SJCRH30 (cell line): ENCODE measurements at regions not wholly inside any gene's neighbourhood (a gene's known extent, or its start where the extent isn't known, plus 50 kb on each side); places are given as distances from the start of the nearest gene placed in this dataset.
"Not testable (repeated sequence)": the region's sequence is repeated elsewhere in the genome, so short reads cannot be mapped to it uniquely, and the experiment has no call there.

Source experiments
- DNase-seq, 2 experiments: peaks; one replicate each; pipeline ENCODE4 v3.0.0-alpha.2; 2015 to 2020
- H3K27ac ChIP-seq: fragments of 250-450 bp; sonication (Bioruptor Pico); 2 replicates; pipeline ENCODE4 v1.5.1; 2020; ENCODE audit warnings: mild to moderate bottlenecking, moderate library complexity
- H3K27me3 ChIP-seq: fragments of 250-450 bp; sonication (Bioruptor Pico); 2 replicates; pipeline ENCODE4 v1.5.1; 2020; ENCODE audit warnings: mild to moderate bottlenecking, moderate library complexity
- H3K36me3 ChIP-seq: fragments of 250-450 bp; sonication (Bioruptor Pico); 2 replicates; pipeline ENCODE4 v1.5.1; 2020; ENCODE audit warnings: mild to moderate bottlenecking, moderate library complexity
- H3K4me1 ChIP-seq: fragments of 250-450 bp; sonication (Bioruptor Pico); 2 replicates; pipeline ENCODE4 v1.5.1; 2020; ENCODE audit warnings: mild to moderate bottlenecking, moderate library complexity
- H3K4me3 ChIP-seq: fragments of 250-450 bp; sonication (Bioruptor Pico); 2 replicates; pipeline ENCODE4 v1.5.1; 2020; ENCODE audit warnings: mild to moderate bottlenecking, moderate library complexity
- H3K9me3 ChIP-seq: fragments of 250-450 bp; sonication (Bioruptor Pico); replicated peaks from 2 replicates; pipeline ENCODE4 v1.5.1; 2020; ENCODE audit warnings: mild to moderate bottlenecking, moderate library complexity

DNA sequence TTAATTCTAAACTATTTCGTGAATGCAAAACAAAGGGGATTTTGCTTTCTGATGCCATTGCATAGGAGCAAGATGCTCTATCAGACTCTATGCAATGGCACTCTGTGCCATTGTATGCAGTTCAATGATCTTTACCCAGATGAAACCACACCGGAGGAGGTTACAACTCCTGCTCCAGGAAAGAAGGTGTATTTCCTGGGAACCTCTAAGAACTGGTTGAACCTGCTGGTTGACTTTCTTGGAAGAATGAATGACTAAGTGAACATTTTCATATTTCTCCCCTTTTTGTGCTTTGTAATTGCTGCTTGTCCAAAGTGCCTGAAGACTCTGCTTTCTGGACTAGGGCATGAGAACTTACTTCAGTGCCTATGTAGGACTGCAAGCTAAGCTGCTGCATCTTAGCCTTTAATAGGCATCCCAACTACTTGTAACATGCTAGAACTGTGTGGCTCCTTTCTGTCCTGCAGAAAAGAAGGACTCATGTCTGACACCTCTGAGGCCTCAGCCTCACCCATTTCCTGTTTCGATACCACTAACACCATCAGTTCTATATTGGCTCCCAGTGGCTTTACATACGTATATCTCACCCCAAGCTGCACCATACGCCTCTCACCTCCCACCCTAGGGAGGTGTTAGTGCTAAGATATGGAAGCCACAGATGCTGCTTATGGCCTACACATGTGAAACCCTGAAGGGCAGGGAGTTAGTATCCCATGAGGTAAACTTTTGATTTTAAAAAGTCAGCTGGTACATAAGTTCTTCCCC is 193.5 kb upstream of the CNOT2 start:
- no peak overlapping the region for H3K4me3 ChIP-seq
- H3K27ac ChIP-seq: no peak overlapping the region
- H3K36me3 ChIP-seq: no peaks in the 10 kb centered on the region
- H3K27me3 ChIP-seq: no peaks in the 10 kb centered on the region
- H3K4me1 ChIP-seq: no peaks in the 10 kb centered on the region
- no peaks in the 10 kb centered on the region for H3K9me3 ChIP-seq
- no peak for DNase-seq

DNA sequence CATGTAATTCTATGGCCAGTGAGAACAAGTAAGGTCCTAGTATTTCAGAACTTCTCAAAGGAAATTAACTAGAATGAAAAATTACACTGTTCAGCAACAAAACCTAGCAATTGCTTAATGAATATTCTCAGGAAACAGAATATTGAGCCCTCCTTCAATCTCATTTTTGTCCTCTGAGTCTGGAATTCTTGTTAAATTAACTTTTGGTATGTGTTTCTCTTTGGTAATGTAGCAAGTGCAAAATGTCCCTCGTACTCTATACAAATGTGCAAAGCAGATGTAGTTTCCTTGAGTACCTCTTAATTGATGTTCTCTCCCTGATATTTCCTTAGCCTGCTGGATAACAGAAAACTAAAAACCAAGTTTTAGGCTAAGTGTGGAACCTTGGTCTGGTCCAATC is 190.8 kb upstream of the CNOT2 start:
- H3K27ac ChIP-seq: no peak overlapping the region

DNA sequence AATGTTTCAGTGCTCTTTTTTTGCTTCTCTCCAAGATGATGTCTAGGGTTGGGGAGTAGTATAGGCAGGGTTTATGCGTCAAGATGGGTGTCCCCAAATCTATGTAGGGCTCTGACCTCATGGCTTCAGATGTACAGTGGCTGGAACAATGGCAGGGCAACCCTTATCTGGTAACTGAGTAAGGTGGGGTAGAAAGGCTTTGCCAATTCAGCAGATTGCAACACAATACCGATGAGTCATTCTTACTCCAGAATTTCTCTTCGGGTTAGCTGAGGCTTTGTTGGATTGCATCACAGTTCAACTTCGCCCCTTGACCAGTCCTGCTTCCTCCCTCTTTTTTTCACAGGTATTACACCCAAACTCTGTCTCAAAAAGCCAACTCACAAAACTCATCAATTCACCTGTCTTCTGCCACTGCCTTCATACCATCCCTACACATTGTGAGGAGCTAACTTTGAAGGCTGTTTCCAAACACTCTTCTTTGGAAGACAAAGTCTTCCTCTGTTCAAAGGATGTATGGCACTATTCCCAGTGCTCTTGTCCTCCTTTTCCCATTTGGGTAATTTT is 190.2 kb upstream of the CNOT2 start:
- H3K27me3 ChIP-seq: no peaks in the 10 kb centered on the region
- peak in 1 of 2 experiments; percentile 18 for DNase-seq
- no peaks in the 10 kb centered on the region for H3K4me1 ChIP-seq
- H3K36me3 ChIP-seq: no peaks in the 10 kb centered on the region
- no peak overlapping the region for H3K4me3 ChIP-seq
- no peak overlapping the region for H3K27ac ChIP-seq
- no peaks in the 10 kb centered on the region for H3K9me3 ChIP-seq

More for the DNA sequence above, 190.8 kb upstream of the CNOT2 start:
- Histone ChIP-seq H3K36me3 (no peaks in the 10 kb centered on the region), H3K9me3 (no peaks in the 10 kb centered on the region), H3K4me1 (no peaks in the 10 kb centered on the region), H3K27me3 (no peaks in the 10 kb centered on the region), H3K4me3 (no peak overlapping the region)
- no peak for DNase-seq

DNA sequence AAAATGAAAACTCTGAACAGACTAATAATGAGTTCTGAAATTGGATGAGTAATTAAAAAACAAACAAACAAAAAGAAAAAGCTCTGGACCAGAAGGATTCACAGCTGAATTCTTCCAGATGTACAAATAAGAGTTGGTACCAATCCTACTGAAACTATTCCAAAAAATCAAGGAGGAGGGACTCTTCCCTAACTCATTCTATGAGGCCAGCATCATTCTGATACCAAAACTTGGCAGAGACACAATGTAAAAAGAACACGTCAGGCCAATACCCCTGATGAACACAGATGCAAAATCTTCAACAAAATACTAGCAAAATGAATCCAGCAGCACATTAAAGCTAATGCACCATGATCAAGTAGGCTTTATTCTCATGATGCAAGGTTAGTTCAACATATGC is 183.9 kb upstream of the CNOT2 start:
- no peaks in the 10 kb centered on the region for H3K36me3 ChIP-seq
- H3K27ac ChIP-seq: no peak overlapping the region
- no peak overlapping the region for H3K4me3 ChIP-seq
- H3K9me3 ChIP-seq: no peaks in the 10 kb centered on the region; the same call in 1 of the 2 replicates
- no peaks in the 10 kb centered on the region for H3K4me1 ChIP-seq
- H3K27me3 ChIP-seq: no peaks in the 10 kb centered on the region
- no peak for DNase-seq

DNA sequence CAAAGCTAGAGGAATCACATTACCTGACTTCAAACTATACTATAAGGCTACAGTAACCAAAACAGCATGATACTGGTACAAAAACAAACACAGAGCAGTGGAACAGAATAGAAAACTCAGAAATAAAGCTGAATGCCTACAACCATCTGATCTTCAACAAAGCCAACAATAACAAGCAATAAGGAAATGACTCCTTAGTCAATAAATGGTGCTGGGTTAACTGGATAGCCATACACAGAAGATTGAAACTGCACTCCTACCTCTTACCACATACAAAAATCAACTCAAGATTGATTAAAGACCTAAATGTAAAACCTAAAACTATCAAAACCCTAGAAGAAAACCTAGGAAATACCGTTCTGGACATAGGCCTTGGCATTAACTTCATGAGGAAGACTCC is 182.6 kb upstream of the CNOT2 start:
- H3K4me3 ChIP-seq: no peak overlapping the region
- H3K4me1 ChIP-seq: no peaks in the 10 kb centered on the region
- no peaks in the 10 kb centered on the region; the same call in 1 of the 2 replicates for H3K9me3 ChIP-seq
- H3K36me3 ChIP-seq: no peaks in the 10 kb centered on the region
- H3K27ac ChIP-seq: no peak overlapping the region
- no peak for DNase-seq
- H3K27me3 ChIP-seq: no peaks in the 10 kb centered on the region

DNA sequence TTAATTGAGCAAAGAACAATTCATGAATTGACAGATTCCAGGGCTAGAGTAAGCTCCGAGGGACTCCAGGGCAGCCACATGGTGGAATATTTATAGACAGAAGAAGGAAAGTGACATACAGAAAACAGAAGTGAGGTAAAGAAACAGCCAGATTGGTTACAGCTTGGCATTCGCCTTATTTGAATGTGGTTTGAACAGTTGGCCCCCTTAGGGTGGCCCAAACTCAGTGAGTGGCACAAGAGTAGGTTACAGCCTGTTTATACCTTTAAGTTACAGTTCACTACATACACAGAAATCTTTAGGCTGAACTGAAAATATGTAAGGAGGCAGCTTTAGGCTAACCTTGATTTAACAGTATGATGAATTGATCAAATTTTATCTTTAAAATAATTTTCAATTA is 174.5 kb upstream of the CNOT2 start:
- DNase-seq: no peak
- H3K27ac ChIP-seq: no peak overlapping the region
- no peaks in the 10 kb centered on the region for H3K4me1 ChIP-seq
- H3K36me3 ChIP-seq: no peaks in the 10 kb centered on the region
- H3K27me3 ChIP-seq: no peaks in the 10 kb centered on the region
- no peaks in the 10 kb centered on the region for H3K9me3 ChIP-seq
- H3K4me3 ChIP-seq: no peak overlapping the region

DNA sequence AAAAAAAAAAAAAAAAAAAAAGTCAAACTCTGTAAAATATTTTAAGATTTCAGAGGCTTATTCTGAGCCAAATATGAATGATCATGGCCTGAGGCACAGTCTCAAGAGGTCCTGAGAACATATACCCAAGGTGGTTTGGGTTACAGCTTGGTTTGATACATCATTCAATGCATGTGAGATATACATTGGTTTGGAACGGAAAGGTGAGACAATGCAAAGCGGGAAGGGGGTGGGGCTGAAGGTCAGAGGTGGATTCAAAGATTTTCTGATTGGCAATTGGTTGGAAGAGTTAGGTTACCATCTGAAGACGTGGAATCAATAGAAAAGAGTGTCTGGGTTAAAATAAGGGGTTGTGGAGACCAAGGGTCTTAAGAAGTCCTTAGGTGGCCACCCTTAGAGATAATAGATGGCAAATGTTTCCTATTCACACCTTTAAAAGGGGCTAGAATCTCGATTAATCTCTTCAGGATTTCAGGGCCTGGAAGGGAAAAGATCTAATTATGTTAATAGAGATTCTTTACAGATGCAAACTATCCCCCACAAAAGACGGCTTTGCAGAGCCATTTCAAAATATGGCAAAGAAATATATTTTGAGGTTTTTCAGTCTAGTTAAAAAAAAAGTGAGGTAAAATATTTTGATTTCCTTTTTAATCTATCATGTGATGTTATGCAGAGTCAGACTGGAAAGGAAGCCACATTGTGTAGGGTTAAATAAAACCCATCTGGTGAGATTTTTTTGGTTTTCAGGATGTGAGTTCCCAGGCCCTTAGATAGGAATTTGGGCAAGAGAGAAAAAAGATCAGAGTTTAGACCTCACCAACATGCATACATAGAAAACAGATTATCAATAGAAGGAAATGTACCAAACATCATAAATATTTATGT is 173.8 kb upstream of the CNOT2 start:
- no peak overlapping the region for H3K4me3 ChIP-seq
- H3K4me1 ChIP-seq: no peaks in the 10 kb centered on the region
- no peak for DNase-seq
- no peaks in the 10 kb centered on the region for H3K27me3 ChIP-seq
- no peaks in the 10 kb centered on the region for H3K9me3 ChIP-seq
- H3K27ac ChIP-seq: no peak overlapping the region
- no peaks in the 10 kb centered on the region for H3K36me3 ChIP-seq

DNA sequence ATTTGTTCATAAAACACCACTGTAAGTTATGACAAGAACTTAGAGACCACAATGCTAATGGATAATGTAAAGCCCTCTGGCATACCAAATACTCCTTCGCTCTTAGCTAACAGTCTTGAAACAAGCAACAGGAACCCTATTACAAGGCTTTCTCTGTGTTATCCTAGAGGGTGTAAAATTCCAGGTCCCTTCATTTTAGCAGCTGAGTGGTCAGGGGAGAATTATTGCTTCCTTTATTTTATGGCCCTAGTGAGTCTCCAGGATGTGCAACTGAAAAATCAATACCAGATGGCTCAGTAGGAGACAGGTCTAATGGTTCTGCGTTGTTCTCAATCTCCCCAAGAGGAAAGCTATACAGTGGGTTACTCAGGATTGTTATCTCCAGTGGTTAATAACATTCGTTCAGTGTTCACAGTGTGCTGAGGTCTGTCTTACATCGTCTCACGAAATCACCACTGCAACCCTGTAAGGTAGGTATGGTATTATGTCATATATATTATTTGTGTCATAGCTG is 172.7 kb upstream of the CNOT2 start:
- no peaks in the 10 kb centered on the region for H3K27me3 ChIP-seq
- no peaks in the 10 kb centered on the region for H3K4me1 ChIP-seq
- H3K36me3 ChIP-seq: no peaks in the 10 kb centered on the region
- no peak overlapping the region for H3K27ac ChIP-seq
- H3K4me3 ChIP-seq: no peak overlapping the region
- no peak for DNase-seq
- no peaks in the 10 kb centered on the region for H3K9me3 ChIP-seq

DNA sequence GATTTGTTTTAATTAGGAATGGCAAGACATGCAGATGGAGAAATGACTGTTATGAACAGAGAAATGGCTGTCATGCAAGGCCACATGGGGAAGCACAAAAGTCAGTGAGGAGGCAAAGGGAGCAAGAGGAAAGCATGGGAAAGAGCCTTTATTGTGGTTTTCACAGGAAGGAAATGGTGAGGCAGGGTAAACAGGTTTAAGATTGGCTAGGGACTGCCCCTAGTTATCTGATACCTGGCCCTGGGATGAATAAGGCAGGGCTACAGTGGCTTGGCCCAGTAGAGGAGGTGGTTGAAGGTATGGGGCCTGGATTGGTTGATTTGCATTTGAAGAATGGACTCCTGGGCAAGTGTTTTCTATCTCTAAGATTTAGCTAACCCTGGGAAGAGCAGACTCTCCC is 168.7 kb upstream of the CNOT2 start:
- Histone ChIP-seq H3K9me3 (no peaks in the 10 kb centered on the region), H3K27me3 (no peaks in the 10 kb centered on the region), H3K27ac (no peak overlapping the region), H3K4me1 (no peaks in the 10 kb centered on the region), H3K4me3 (no peak overlapping the region), H3K36me3 (no peaks in the 10 kb centered on the region)
- DNase-seq: peak in 1 of 2 experiments; percentile 11

DNA sequence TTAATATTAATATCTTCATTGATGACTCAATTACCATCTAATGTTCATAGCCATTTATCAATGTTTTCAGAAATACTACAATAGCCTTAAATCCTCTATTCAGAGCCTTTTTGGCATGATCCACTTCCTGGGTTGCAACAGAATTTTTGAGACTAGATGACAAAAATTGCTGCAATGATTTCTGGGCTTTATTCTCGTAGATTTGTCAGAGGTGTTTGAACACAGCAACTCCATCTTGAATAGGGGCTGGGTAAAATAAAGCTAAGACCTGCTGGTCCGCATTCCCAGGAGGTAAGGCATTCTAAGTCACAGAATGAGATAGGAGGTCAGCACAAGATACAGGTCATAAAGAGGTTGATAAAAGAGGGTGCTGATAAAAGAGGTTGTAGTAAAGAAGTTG is 165.8 kb upstream of the CNOT2 start:
- Histone ChIP-seq H3K27me3 (no peaks in the 10 kb centered on the region), H3K9me3 (no peaks in the 10 kb centered on the region), H3K4me1 (no peaks in the 10 kb centered on the region), H3K36me3 (no peaks in the 10 kb centered on the region), H3K4me3 (no peak overlapping the region), H3K27ac (no peak overlapping the region)
- DNase-seq: no peak

DNA sequence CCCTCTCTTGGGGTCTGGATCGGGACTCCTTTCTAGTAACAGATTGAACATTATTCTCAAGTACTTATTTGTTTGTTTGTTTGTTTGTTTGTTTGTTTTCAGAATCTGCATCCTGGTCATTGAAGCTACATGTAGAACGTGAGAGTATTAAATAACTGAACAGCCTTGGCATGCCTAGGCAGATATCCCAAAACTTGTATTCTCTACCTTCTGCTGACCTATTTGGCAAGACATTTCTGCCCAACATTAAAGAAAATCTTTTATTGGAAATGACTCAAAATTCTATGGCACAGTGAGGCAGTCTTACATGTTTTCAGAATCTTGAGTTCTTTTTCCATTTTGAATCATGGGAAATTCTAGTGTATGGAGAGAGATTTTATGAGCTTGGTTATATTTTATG is 165.1 kb upstream of the CNOT2 start:
- Histone ChIP-seq H3K4me3 (no peak overlapping the region), H3K36me3 (no peaks in the 10 kb centered on the region), H3K27ac (no peak overlapping the region), H3K27me3 (no peaks in the 10 kb centered on the region), H3K9me3 (no peaks in the 10 kb centered on the region), H3K4me1 (no peaks in the 10 kb centered on the region)
- DNase-seq: no peak

DNA sequence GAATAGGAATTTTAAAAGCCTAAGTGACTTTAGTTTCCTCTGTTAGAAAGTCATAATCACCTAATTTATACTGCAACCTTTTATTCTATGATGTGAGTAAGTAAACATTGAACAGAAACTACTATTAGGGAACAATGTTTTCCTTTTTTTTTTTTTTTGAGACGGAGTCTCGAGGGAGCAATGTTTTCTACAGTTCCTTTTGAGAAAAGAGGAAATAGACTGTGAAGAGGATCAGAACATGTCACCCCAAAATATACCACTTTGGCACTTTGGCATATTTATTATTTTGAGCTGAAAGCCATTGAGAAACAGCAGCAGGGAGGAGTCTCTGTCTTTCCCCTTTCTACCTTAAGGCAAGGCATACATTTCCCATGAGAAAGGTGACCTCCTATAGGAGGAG is 162.7 kb upstream of the CNOT2 start:
- Histone ChIP-seq H3K4me3 (no peak overlapping the region), H3K9me3 (no peaks in the 10 kb centered on the region), H3K4me1 (no peaks in the 10 kb centered on the region), H3K27ac (no peak overlapping the region), H3K27me3 (no peaks in the 10 kb centered on the region), H3K36me3 (no peaks in the 10 kb centered on the region)
- no peak for DNase-seq

DNA sequence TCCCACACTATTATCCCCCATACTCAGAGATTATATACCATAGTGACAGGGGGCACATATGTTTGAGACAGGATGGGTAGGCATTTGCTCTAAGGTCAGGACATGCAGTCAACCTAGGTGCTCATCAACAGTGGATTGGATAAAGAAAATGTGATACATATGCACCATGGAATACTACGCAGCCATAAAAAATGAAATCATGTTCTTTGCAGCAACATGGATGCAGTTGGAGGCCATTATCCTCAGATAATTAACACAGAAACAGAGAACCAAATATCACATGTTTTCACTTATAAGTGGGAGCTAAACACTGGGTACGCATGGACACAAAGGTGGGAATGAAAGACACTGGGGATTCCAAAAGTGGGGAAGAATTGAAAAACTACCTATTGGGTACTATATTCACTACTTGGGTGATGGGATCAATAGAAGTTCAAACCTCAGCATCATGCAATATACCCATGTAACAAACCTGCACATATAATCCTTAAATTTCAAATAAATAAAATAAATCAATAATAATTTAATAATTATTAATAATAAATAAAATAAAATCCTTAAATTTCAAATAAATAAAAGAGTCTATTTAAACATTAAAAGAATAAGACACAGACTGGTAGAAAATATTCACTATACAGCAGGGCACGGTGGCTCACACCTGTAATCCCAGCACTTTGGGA is 160.1 kb upstream of the CNOT2 start:
- no peak overlapping the region for H3K27ac ChIP-seq
- no peaks in the 10 kb centered on the region for H3K27me3 ChIP-seq
- no peaks in the 10 kb centered on the region for H3K4me1 ChIP-seq
- no peaks in the 10 kb centered on the region for H3K9me3 ChIP-seq
- DNase-seq: no peak
- H3K4me3 ChIP-seq: no peak overlapping the region
- H3K36me3 ChIP-seq: no peaks in the 10 kb centered on the region

DNA sequence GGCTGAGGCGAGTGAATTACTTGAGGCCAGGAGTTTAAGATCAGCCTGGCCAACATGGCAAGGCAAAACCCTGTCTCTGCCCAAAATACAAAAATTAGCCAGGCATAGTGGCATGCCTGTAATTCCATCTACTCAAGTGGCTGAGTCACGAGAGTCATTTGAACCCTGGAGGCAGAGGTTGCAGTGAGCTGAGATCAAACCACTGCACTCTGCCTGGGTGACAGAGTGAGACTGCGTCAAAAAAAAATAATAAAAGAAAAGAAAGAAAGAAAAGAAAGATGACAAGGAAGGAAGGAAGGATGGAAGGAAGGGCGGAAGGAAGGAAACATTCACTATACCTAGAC is 159.6 kb upstream of the CNOT2 start:
- no peaks in the 10 kb centered on the region for H3K9me3 ChIP-seq

DNA sequence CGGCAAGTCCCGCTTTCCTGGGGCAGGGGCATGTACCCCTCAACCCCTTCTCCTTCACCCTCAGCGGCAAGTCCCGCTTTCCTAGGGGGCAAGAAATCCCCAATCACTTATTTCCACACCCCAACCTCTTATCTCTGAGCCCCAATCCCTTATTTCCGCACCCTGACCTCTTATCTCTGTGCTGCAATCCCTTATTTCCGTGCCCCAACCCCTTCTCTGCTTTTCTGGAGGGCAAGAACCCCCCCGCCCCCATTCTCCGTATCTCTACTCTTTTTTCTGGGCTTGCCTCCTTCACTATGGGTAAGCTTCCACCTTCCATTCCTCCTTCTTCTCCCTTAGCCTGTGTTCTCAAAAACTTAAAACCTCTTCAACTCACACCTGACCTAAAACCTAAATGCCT is 156.9 kb upstream of the CNOT2 start:
- DNase-seq, H3K27ac ChIP-seq, H3K4me3 ChIP-seq, H3K36me3 ChIP-seq, H3K9me3 ChIP-seq, H3K27me3 ChIP-seq, H3K4me1 ChIP-seq: not testable (repeated sequence)

More for the DNA sequence above, 159.6 kb upstream of the CNOT2 start:
- H3K27me3 ChIP-seq: no peaks in the 10 kb centered on the region
- no peaks in the 10 kb centered on the region for H3K36me3 ChIP-seq
- H3K27ac ChIP-seq: no peak overlapping the region
- H3K4me3 ChIP-seq: no peak overlapping the region
- H3K4me1 ChIP-seq: no peaks in the 10 kb centered on the region
- no peak for DNase-seq
